Breast epithelium (tissue), 3 donors: ENCODE measurements at regions not wholly inside any gene's neighbourhood (a gene's known extent, or its start where the extent isn't known, plus 50 kb on each side); places are given as distances from the start of the nearest gene placed in this dataset.

Source experiments
- POLR2AphosphoS5 ChIP-seq, 3 donors: sonication (generic); formaldehyde crosslinking; IDR thresholded peaks; one replicate each; pipeline ENCODE4 v1.6.1; 2017; ENCODE audit warnings: antibody characterized with exemption in 3 of 3
- TF ChIP-seq, protein P1 (sequence below), 3 donors: fragments of 450-650 bp; IDR thresholded peaks; one replicate each; pipeline ENCODE4 v1.5.1; 2016 to 2017; ENCODE audit warnings: antibody characterized with exemption in 3 of 3, mild to moderate bottlenecking in 3 of 3, moderate library complexity in 3 of 3

DNA sequence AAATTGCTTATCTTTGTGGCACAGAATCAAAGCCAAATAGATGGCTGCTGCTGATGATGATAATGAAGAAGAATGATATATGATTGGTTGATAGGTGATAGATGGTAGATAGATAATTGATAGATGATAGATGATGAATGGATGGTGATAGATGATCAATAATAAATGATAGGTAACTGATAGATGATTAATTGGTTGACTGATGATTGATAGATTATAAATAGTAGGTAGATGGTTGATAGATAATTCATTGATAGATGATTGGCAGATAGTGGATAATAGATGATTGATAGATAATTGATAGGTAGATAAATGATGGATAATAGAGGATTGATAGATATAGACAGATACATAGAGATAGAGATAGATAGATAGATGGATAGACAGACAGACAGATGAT is 430.2 kb downstream of the EIPR1 start:
- TF ChIP-seq POLR2AphosphoS5 (IDR thresholded peaks at IDR 0.05), result no peak
- TF ChIP-seq, protein P1, sequence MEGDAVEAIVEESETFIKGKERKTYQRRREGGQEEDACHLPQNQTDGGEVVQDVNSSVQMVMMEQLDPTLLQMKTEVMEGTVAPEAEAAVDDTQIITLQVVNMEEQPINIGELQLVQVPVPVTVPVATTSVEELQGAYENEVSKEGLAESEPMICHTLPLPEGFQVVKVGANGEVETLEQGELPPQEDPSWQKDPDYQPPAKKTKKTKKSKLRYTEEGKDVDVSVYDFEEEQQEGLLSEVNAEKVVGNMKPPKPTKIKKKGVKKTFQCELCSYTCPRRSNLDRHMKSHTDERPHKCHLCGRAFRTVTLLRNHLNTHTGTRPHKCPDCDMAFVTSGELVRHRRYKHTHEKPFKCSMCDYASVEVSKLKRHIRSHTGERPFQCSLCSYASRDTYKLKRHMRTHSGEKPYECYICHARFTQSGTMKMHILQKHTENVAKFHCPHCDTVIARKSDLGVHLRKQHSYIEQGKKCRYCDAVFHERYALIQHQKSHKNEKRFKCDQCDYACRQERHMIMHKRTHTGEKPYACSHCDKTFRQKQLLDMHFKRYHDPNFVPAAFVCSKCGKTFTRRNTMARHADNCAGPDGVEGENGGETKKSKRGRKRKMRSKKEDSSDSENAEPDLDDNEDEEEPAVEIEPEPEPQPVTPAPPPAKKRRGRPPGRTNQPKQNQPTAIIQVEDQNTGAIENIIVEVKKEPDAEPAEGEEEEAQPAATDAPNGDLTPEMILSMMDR (IDR thresholded peaks at IDR 0.05), result no peak
